ENCODE measurements at regions not wholly inside any gene's neighbourhood (a gene's known extent, or its start where the extent isn't known, plus 50 kb on each side); places are given as distances from the start of the nearest gene placed in this dataset.

- Histone ChIP-seq H3K27me3 (ENCODE audit: low read depth, low read length) (no peaks in the 10 kb centered on the region), H3K4me1 (ENCODE audit: control insufficient read depth in 1 of 2, insufficient read depth in 2 of 2, low read length in 2 of 2) (no peaks in the 10 kb centered on the region), H3K36me3 (ENCODE audit: control insufficient read depth in 1 of 2, insufficient read depth in 2 of 2, low read length in 2 of 2) (no peaks in the 10 kb centered on the region), H3K4me3 (ENCODE audit: low read depth in 1 of 2, low read length in 2 of 2) (no peak overlapping the region), H3K9me3 (ENCODE audit: control insufficient read depth in 1 of 2, low read length in 2 of 2) (no peaks in the 10 kb centered on the region), H3K27ac (ENCODE audit: low read length) (no peak overlapping the region)
These were observed 409.0 kb downstream of the PRR16 start for GRCh38 chr5:120873083-120873482.

- H3K4me1 ChIP-seq (ENCODE audit: control insufficient read depth in 1 of 2, insufficient read depth in 2 of 2, low read length in 2 of 2), result no peaks in the 10 kb centered on the region
- H3K27me3 ChIP-seq (ENCODE audit: low read depth, low read length), result no peaks in the 10 kb centered on the region
- no peaks in the 10 kb centered on the region for H3K36me3 ChIP-seq (ENCODE audit: control insufficient read depth in 1 of 2, insufficient read depth in 2 of 2, low read length in 2 of 2)
- no peak overlapping the region for H3K4me3 ChIP-seq (ENCODE audit: low read depth in 1 of 2, low read length in 2 of 2)
- no peaks in the 10 kb centered on the region for H3K9me3 ChIP-seq (ENCODE audit: control insufficient read depth in 1 of 2, low read length in 2 of 2)
- H3K27ac ChIP-seq (ENCODE audit: low read length), result no peak overlapping the region
These were observed 410.2 kb downstream of the PRR16 start for GRCh38 chr5:120874081-120874862.

GRCh38 chr5:120882038-120882775 is 418.1 kb downstream of the PRR16 start:
- no peak overlapping the region for H3K27ac ChIP-seq (ENCODE audit: low read length)
- H3K36me3 ChIP-seq (ENCODE audit: control insufficient read depth in 1 of 2, insufficient read depth in 2 of 2, low read length in 2 of 2), result no peaks in the 10 kb centered on the region
- no peaks in the 10 kb centered on the region for H3K9me3 ChIP-seq (ENCODE audit: control insufficient read depth in 1 of 2, low read length in 2 of 2)
- H3K4me3 ChIP-seq (ENCODE audit: low read depth in 1 of 2, low read length in 2 of 2), result no peak overlapping the region
- no peaks in the 10 kb centered on the region for H3K27me3 ChIP-seq (ENCODE audit: low read depth, low read length)
- H3K4me1 ChIP-seq (ENCODE audit: control insufficient read depth in 1 of 2, insufficient read depth in 2 of 2, low read length in 2 of 2), result no peaks in the 10 kb centered on the region

- Histone ChIP-seq H3K27me3 (ENCODE audit: low read depth, low read length) (no peaks in the 10 kb centered on the region), H3K27ac (ENCODE audit: low read length) (no peak overlapping the region), H3K4me3 (ENCODE audit: low read depth in 1 of 2, low read length in 2 of 2) (no peak overlapping the region), H3K9me3 (ENCODE audit: control insufficient read depth in 1 of 2, low read length in 2 of 2) (no peaks in the 10 kb centered on the region), H3K4me1 (ENCODE audit: control insufficient read depth in 1 of 2, insufficient read depth in 2 of 2, low read length in 2 of 2) (no peaks in the 10 kb centered on the region), H3K36me3 (ENCODE audit: control insufficient read depth in 1 of 2, insufficient read depth in 2 of 2, low read length in 2 of 2) (no peaks in the 10 kb centered on the region)
These were observed 422.3 kb downstream of the PRR16 start for GRCh38 chr5:120886351-120886860.

- H3K9me3 ChIP-seq (ENCODE audit: control insufficient read depth in 1 of 2, low read length in 2 of 2), result no peaks in the 10 kb centered on the region
- H3K4me1 ChIP-seq (ENCODE audit: control insufficient read depth in 1 of 2, insufficient read depth in 2 of 2, low read length in 2 of 2), result no peaks in the 10 kb centered on the region
- H3K4me3 ChIP-seq (ENCODE audit: low read depth in 1 of 2, low read length in 2 of 2), result no peak overlapping the region
- H3K36me3 ChIP-seq (ENCODE audit: control insufficient read depth in 1 of 2, insufficient read depth in 2 of 2, low read length in 2 of 2), result no peaks in the 10 kb centered on the region
- no peak overlapping the region for H3K27ac ChIP-seq (ENCODE audit: low read length)
- H3K27me3 ChIP-seq (ENCODE audit: low read depth, low read length), result no peaks in the 10 kb centered on the region
These were observed 431.6 kb downstream of the PRR16 start for GRCh38 chr5:120895660-120896059.

GRCh38 chr5:120901199-120901598 is 437.1 kb downstream of the PRR16 start:
- Histone ChIP-seq H3K4me3 (ENCODE audit: low read depth in 1 of 2, low read length in 2 of 2) (no peak overlapping the region), H3K27ac (ENCODE audit: low read length) (no peak overlapping the region), H3K36me3 (ENCODE audit: control insufficient read depth in 1 of 2, insufficient read depth in 2 of 2, low read length in 2 of 2) (no peaks in the 10 kb centered on the region), H3K9me3 (ENCODE audit: control insufficient read depth in 1 of 2, low read length in 2 of 2) (peaks cover 0 to 2% of the 10 kb centered on the region in 2 donors), H3K27me3 (ENCODE audit: low read depth, low read length) (no peaks in the 10 kb centered on the region), H3K4me1 (ENCODE audit: control insufficient read depth in 1 of 2, insufficient read depth in 2 of 2, low read length in 2 of 2) (no peaks in the 10 kb centered on the region)

GRCh38 chr5:120907953-120908352 is 443.9 kb downstream of the PRR16 start:
- no peaks in the 10 kb centered on the region for H3K36me3 ChIP-seq (ENCODE audit: control insufficient read depth in 1 of 2, insufficient read depth in 2 of 2, low read length in 2 of 2)
- no peak overlapping the region for H3K27ac ChIP-seq (ENCODE audit: low read length)
- H3K9me3 ChIP-seq (ENCODE audit: control insufficient read depth in 1 of 2, low read length in 2 of 2), result peaks cover 0 to 2% of the 10 kb centered on the region in 2 donors
- no peaks in the 10 kb centered on the region for H3K4me1 ChIP-seq (ENCODE audit: control insufficient read depth in 1 of 2, insufficient read depth in 2 of 2, low read length in 2 of 2)
- H3K4me3 ChIP-seq (ENCODE audit: low read depth in 1 of 2, low read length in 2 of 2), result no peak overlapping the region
- H3K27me3 ChIP-seq (ENCODE audit: low read depth, low read length), result no peaks in the 10 kb centered on the region

GRCh38 chr5:120910629-120911028 is 446.5 kb downstream of the PRR16 start:
- H3K27me3 ChIP-seq (ENCODE audit: low read depth, low read length), result no peaks in the 10 kb centered on the region
- H3K36me3 ChIP-seq (ENCODE audit: control insufficient read depth in 1 of 2, insufficient read depth in 2 of 2, low read length in 2 of 2), result no peaks in the 10 kb centered on the region
- H3K9me3 ChIP-seq (ENCODE audit: control insufficient read depth in 1 of 2, low read length in 2 of 2), result no peaks in the 10 kb centered on the region
- no peaks in the 10 kb centered on the region for H3K4me1 ChIP-seq (ENCODE audit: control insufficient read depth in 1 of 2, insufficient read depth in 2 of 2, low read length in 2 of 2)
- no peak overlapping the region for H3K27ac ChIP-seq (ENCODE audit: low read length)
- H3K4me3 ChIP-seq (ENCODE audit: low read depth in 1 of 2, low read length in 2 of 2), result no peak overlapping the region

- no peak overlapping the region for H3K27ac ChIP-seq (ENCODE audit: low read length)
- no peaks in the 10 kb centered on the region for H3K9me3 ChIP-seq (ENCODE audit: control insufficient read depth in 1 of 2, low read length in 2 of 2)
- no peak overlapping the region for H3K4me3 ChIP-seq (ENCODE audit: low read depth in 1 of 2, low read length in 2 of 2)
- H3K36me3 ChIP-seq (ENCODE audit: control insufficient read depth in 1 of 2, insufficient read depth in 2 of 2, low read length in 2 of 2), result no peaks in the 10 kb centered on the region
- H3K27me3 ChIP-seq (ENCODE audit: low read depth, low read length), result no peaks in the 10 kb centered on the region
- no peaks in the 10 kb centered on the region for H3K4me1 ChIP-seq (ENCODE audit: control insufficient read depth in 1 of 2, insufficient read depth in 2 of 2, low read length in 2 of 2)
These were observed 449.3 kb downstream of the PRR16 start for GRCh38 chr5:120913396-120913795.

GRCh38 chr5:120917214-120917758 is 453.2 kb downstream of the PRR16 start:
- H3K27ac ChIP-seq (ENCODE audit: low read length), result no peak overlapping the region
- no peaks in the 10 kb centered on the region for H3K9me3 ChIP-seq (ENCODE audit: control insufficient read depth in 1 of 2, low read length in 2 of 2)
- H3K4me3 ChIP-seq (ENCODE audit: low read depth in 1 of 2, low read length in 2 of 2), result no peak overlapping the region
- H3K4me1 ChIP-seq (ENCODE audit: control insufficient read depth in 1 of 2, insufficient read depth in 2 of 2, low read length in 2 of 2), result no peaks in the 10 kb centered on the region
- H3K36me3 ChIP-seq (ENCODE audit: control insufficient read depth in 1 of 2, insufficient read depth in 2 of 2, low read length in 2 of 2), result no peaks in the 10 kb centered on the region
- H3K27me3 ChIP-seq (ENCODE audit: low read depth, low read length), result no peaks in the 10 kb centered on the region

GRCh38 chr5:120919017-120919416 is 454.9 kb downstream of the PRR16 start:
- no peaks in the 10 kb centered on the region for H3K36me3 ChIP-seq (ENCODE audit: control insufficient read depth in 1 of 2, insufficient read depth in 2 of 2, low read length in 2 of 2)
- no peaks in the 10 kb centered on the region for H3K9me3 ChIP-seq (ENCODE audit: control insufficient read depth in 1 of 2, low read length in 2 of 2)
- no peak overlapping the region for H3K4me3 ChIP-seq (ENCODE audit: low read depth in 1 of 2, low read length in 2 of 2)
- H3K4me1 ChIP-seq (ENCODE audit: control insufficient read depth in 1 of 2, insufficient read depth in 2 of 2, low read length in 2 of 2), result no peaks in the 10 kb centered on the region
- no peak overlapping the region for H3K27ac ChIP-seq (ENCODE audit: low read length)
- H3K27me3 ChIP-seq (ENCODE audit: low read depth, low read length), result no peaks in the 10 kb centered on the region
